Non-pigmented ciliary epithelial cell (primary cell): ENCODE measurements at regions not wholly inside any gene's neighbourhood (a gene's known extent, or its start where the extent isn't known, plus 50 kb on each side); places are given as distances from the start of the nearest gene placed in this dataset.

Source experiments
- DNase-seq: peaks from one replicate; pipeline ENCODE4 v3.0.0-alpha.2; 2010; ENCODE audit warnings: low read depth

- DNase-seq, result no peak
These were observed 286.2 kb upstream of the CXCR4 start for GRCh38 chr2:136404176-136404575.

GRCh38 chr2:136402281-136402680 is 284.3 kb upstream of the CXCR4 start:
- DNase-seq, result no peak

GRCh38 chr2:136399667-136400289 is 281.8 kb upstream of the CXCR4 start:
- DNase-seq, result no peak

- DNase-seq, result no peak
These were observed 277.6 kb upstream of the CXCR4 start for GRCh38 chr2:136395582-136395981.

- DNase-seq, result no peak
These were observed 276.4 kb upstream of the CXCR4 start for GRCh38 chr2:136394136-136395060.

- DNase-seq, result no peak
These were observed 275.6 kb upstream of the CXCR4 start for GRCh38 chr2:136393514-136393913.

GRCh38 chr2:136392897-136393505 is 275.1 kb upstream of the CXCR4 start:
- DNase-seq, result no peak

- DNase-seq, result no peak
These were observed 271.9 kb upstream of the CXCR4 start for GRCh38 chr2:136389809-136390208.

GRCh38 chr2:136386046-136386445 is 268.1 kb upstream of the CXCR4 start:
- DNase-seq, result no peak

- DNase-seq, result no peak
These were observed 266.8 kb upstream of the CXCR4 start for GRCh38 chr2:136384531-136385303.

GRCh38 chr2:136383167-136383566 is 265.2 kb upstream of the CXCR4 start:
- DNase-seq, result no peak

GRCh38 chr2:136381722-136382633 is 264.0 kb upstream of the CXCR4 start:
- no peak for DNase-seq

GRCh38 chr2:136381245-136381644 is 263.3 kb upstream of the CXCR4 start:
- no peak for DNase-seq

- peak; percentile 5 for DNase-seq
These were observed 261.0 kb upstream of the CXCR4 start for GRCh38 chr2:136378712-136379595.

GRCh38 chr2:136377423-136378382 is 259.8 kb upstream of the CXCR4 start:
- no peak for DNase-seq

- DNase-seq, result no peak
These were observed 258.9 kb upstream of the CXCR4 start for GRCh38 chr2:136376798-136377211.

GRCh38 chr2:136376211-136376610 is 258.3 kb upstream of the CXCR4 start:
- no peak for DNase-seq

GRCh38 chr2:136375017-136375901 is 257.3 kb upstream of the CXCR4 start:
- DNase-seq, result no peak
